HepG2 (cell line): ENCODE measurements at regions not wholly inside any gene's neighbourhood (a gene's known extent, or its start where the extent isn't known, plus 50 kb on each side); places are given as distances from the start of the nearest gene placed in this dataset.

Experiments used
- ATAC-seq: fragments of 200-7000 bp; cut with Tn5 transposase; 3 replicates; pipeline ENCODE4 v1.9.1; 2020; ENCODE audit warnings: mild to moderate bottlenecking, moderate library complexity
- BruUV-seq: library from RNA; stranded (reverse); fragments of 400-500 nt; replicated peaks from 2 replicates; lab custom pipeline; 2021; lab: Mats Ljungman, UMichigan
- CTCF ChIA-PET: fragments of 300-600 bp; formaldehyde crosslinking; extraction: SDS; loops from one replicate; lab custom pipeline; 2021; ENCODE audit warnings: low total read pairs, inconsistent platforms, low intra/inter-chr PET ratio; lab: Yijun Ruan, JAX
- POLR2A ChIA-PET: fragments of 350-600 bp; sonication (Branson Sonifier 250); formaldehyde crosslinking; loops from one replicate; lab custom pipeline; 2020; ENCODE audit warnings: antibody characterized with exemption, inconsistent platforms; lab: Yijun Ruan, JAX
- DNase-seq: peaks from one replicate; pipeline ENCODE4 v3.0.0-alpha.2; 2015; ENCODE audit warnings: low spot score
- FAIRE-seq: peaks from 3 replicates; lab custom pipeline; 2011; peaks lifted over from hg19 to GRCh38; lab: Jason Lieb, UNC
- H2AFZ ChIP-seq: one replicate; pipeline ENCODE4 v1.6.1; 2011; ENCODE audit warnings: low read length, inconsistent platforms
- H3K27ac ChIP-seq: fragments of 300-600 bp; 3 replicates; pipeline ENCODE4 v1.8.0; 2011; ENCODE audit warnings: mixed run types, mild to moderate bottlenecking, mixed read lengths, low read length, inconsistent platforms; ENCODE audit not compliant: insufficient read depth; ENCODE audit errors: extremely low read length
- H3K27me3 ChIP-seq, 2 experiments: fragments of 200-600 bp in 1 of 2; 2 replicates in 1 of 2; 3 replicates in 1 of 2; pipeline versions ENCODE4 v1.6.0 to v1.8.0; 2011; ENCODE audit warnings: low read length in 2 of 2, mild to moderate bottlenecking in 2 of 2, moderate library complexity in 2 of 2, inconsistent platforms in 1 of 2; ENCODE audit not compliant: insufficient read depth in 2 of 2, control insufficient read depth in 1 of 2
- H3K36me3 ChIP-seq, 2 experiments: fragments of 200-600 bp in 1 of 2; replicated peaks in 1 of 2; 2 replicates in 1 of 2; 3 replicates in 1 of 2; pipeline versions ENCODE4 v1.5.1 to v1.8.0; 2011; ENCODE audit warnings: low read length in 2 of 2, inconsistent platforms in 1 of 2; ENCODE audit not compliant: insufficient read depth in 2 of 2, control insufficient read depth in 1 of 2
- H3K4me1 ChIP-seq: 2 replicates; pipeline ENCODE4 v1.5.1; 2012; ENCODE audit warnings: low read length, inconsistent platforms; ENCODE audit not compliant: insufficient read depth
- H3K4me2 ChIP-seq: 2 replicates; pipeline ENCODE4 v1.6.0; 2011; ENCODE audit warnings: low read depth, low read length, inconsistent platforms
- H3K4me3 ChIP-seq, 3 experiments: fragments of 200-600 bp in 1 of 3; sonication (generic), shearing (Covaris generic) in 1 of 3; replicated peaks in 1 of 3; 2 replicates each; pipeline ENCODE4 v1.5.1; 2011 to 2016; ENCODE audit warnings: low read length in 3 of 3, inconsistent platforms in 2 of 3, low read depth in 2 of 3, mild to moderate bottlenecking in 2 of 3, control low read depth in 1 of 3, mixed read lengths in 1 of 3; ENCODE audit not compliant: insufficient read depth in 1 of 3
- H3K79me2 ChIP-seq: one replicate; pipeline ENCODE4 v1.6.1; 2011; ENCODE audit warnings: low read length, inconsistent platforms; ENCODE audit not compliant: insufficient read depth
- H3K9ac ChIP-seq: 2 replicates; pipeline ENCODE4 v1.6.0; 2011; ENCODE audit warnings: mild to moderate bottlenecking, low read depth, low read length, inconsistent platforms; ENCODE audit not compliant: insufficient read depth
- H3K9me3 ChIP-seq: 2 replicates; pipeline ENCODE4 v1.5.1; 2012; ENCODE audit warnings: mild to moderate bottlenecking, low read length
- H4K20me1 ChIP-seq: 2 replicates; pipeline ENCODE4 v1.6.0; 2011; ENCODE audit warnings: inconsistent platforms, mild to moderate bottlenecking, low read length, moderate library complexity; ENCODE audit not compliant: insufficient read depth
- DMAP1 ChIP-seq: IDR thresholded peaks from 2 replicates; pipeline ENCODE4 v1.6.1; 2016
- GABPA ChIP-seq, 2 experiments: IDR thresholded peaks; 2 replicates each; pipeline ENCODE4 v1.6.1; 2011 to 2016; ENCODE audit warnings: low read depth in 2 of 2, low read length in 1 of 2, missing biosample characterization in 1 of 2, missing genetic modification characterization in 1 of 2
- HCFC1 ChIP-seq: fragments of 150-350 bp; IDR thresholded peaks from 2 replicates; pipeline ENCODE4 v1.6.1; 2014; ENCODE audit warnings: low read depth, low read length
- PCBP1 ChIP-seq: fragments of 200-400 bp; formaldehyde crosslinking; IDR thresholded peaks from 2 replicates; pipeline ENCODE4 v1.6.1; 2017; ENCODE audit warnings: mild to moderate bottlenecking, low read depth, low read length, borderline replicate concordance
- ZBTB8A ChIP-seq: sonication (generic); formaldehyde crosslinking; IDR thresholded peaks from 2 replicates; pipeline ENCODE4 v1.4.0; 2020; ENCODE audit warnings: mild to moderate bottlenecking, low read depth, missing genetic modification reagents, borderline replicate concordance
- ZNF331 ChIP-seq: sonication (generic); formaldehyde crosslinking; IDR thresholded peaks from 2 replicates; pipeline ENCODE4 v1.4.0; 2020; ENCODE audit warnings: missing genetic modification reagents
- ZNF557 ChIP-seq: sonication (generic); formaldehyde crosslinking; IDR thresholded peaks from 2 replicates; pipeline ENCODE4 v1.4.0; 2020; ENCODE audit warnings: missing genetic modification reagents
- ZNF761 ChIP-seq: sonication (generic); formaldehyde crosslinking; conservative IDR thresholded peaks from 2 replicates; pipeline ENCODE4 v1.4.0; 2020; ENCODE audit warnings: mild to moderate bottlenecking, missing genetic modification reagents
- WGBS: methylation state at CpG from one replicate; pipeline ENCODE4 v1.1.6; 2017; ENCODE audit warnings: low lambda C conversion rate; 5-methylcytosine and 5-hydroxymethylcytosine counted together
- in situ Hi-C: cut with HindIII; loops from 2 replicates; pipeline ENCODE4 v1.10.0; 2017; ENCODE audit warnings: low pct_unique_long_range_greater_than_20kb; ENCODE audit not compliant: extremely low pct_ligation_motif_present
- intact Hi-C: fragments of 100-400 bp; cut with micrococcal nuclease; formaldehyde crosslinking; loops from one replicate; pipeline ENCODE4 v1.10.0; 2022; ENCODE audit not compliant: unreplicated experiment
- TF ChIP-seq, protein P1 (sequence below): IDR thresholded peaks from 2 replicates; pipeline ENCODE4 v1.6.1; 2012; ENCODE audit warnings: low read depth, low read length, improper control_type of control experiment
- TF ChIP-seq, protein P2 (sequence below): sonication (generic); formaldehyde crosslinking; IDR thresholded peaks from 2 replicates; pipeline ENCODE4 v1.9.0; 2022; ENCODE audit warnings: low read depth, missing genetic modification reagents
- TF ChIP-seq, protein P3 (sequence below): IDR thresholded peaks from 2 replicates; pipeline ENCODE4 v1.6.1; 2016; ENCODE audit warnings: mild to moderate bottlenecking

DNA sequence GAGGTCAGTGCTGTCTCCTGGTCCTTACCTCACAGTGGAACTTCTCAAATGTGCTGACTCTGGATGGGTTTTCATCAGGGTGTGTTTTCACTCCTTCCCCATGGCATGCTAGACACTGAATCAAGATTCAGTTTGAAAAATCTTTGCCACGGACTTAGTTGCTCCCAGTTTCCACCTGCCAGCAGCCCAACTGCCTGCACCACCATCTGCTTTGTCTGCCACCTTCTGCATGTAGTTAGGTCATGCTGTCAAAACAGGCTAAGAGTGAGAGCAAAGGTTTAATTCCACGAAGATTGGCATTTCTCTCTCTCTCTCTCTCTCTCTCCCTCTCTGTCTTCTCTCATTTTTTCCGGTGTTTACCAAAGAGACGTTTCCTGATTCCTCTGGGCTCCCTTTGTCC, 258.0 kb upstream of the EDNRA start:
- H3K4me2 ChIP-seq: no peak overlapping the region
- H3K4me3 ChIP-seq: no peak overlapping the region
- no peak overlapping the region for H3K27ac ChIP-seq
- no peaks in the 10 kb centered on the region for H3K9me3 ChIP-seq
- TF ChIP-seq, protein P1, sequence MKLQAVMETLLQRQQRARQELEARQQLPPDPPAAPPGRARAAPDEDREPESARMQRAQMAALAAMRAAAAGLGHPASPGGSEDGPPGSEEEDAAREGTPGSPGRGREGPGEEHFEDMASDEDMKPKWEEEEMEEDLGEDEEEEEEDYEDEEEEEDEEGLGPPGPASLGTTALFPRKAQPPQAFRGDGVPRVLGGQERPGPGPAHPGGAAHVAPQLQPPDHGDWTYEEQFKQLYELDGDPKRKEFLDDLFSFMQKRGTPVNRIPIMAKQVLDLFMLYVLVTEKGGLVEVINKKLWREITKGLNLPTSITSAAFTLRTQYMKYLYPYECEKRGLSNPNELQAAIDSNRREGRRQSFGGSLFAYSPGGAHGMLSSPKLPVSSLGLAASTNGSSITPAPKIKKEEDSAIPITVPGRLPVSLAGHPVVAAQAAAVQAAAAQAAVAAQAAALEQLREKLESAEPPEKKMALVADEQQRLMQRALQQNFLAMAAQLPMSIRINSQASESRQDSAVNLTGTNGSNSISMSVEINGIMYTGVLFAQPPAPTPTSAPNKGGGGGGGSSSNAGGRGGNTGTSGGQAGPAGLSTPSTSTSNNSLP: no peak
- TF ChIP-seq, protein P2, sequence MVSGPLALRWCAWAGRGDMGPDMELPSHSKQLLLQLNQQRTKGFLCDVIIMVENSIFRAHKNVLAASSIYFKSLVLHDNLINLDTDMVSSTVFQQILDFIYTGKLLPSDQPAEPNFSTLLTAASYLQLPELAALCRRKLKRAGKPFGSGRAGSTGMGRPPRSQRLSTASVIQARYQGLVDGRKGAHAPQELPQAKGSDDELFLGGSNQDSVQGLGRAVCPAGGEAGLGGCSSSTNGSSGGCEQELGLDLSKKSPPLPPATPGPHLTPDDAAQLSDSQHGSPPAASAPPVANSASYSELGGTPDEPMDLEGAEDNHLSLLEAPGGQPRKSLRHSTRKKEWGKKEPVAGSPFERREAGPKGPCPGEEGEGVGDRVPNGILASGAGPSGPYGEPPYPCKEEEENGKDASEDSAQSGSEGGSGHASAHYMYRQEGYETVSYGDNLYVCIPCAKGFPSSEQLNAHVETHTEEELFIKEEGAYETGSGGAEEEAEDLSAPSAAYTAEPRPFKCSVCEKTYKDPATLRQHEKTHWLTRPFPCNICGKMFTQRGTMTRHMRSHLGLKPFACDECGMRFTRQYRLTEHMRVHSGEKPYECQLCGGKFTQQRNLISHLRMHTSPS (CRISPR knock-in tag): no peak
- TF ChIP-seq ZNF761 (CRISPR knock-in tag) (no peak), GABPA (IDR thresholded peaks at IDR 0.05; ENCODE audit: low read depth, low read length) (no peak), GABPA (CRISPR knock-in tag; IDR thresholded peaks at IDR 0.05; ENCODE audit: low read depth) (no peak), ZNF557 (CRISPR knock-in tag) (no peak), PCBP1 (no peak), HCFC1 (no peak), ZNF331 (CRISPR knock-in tag) (no peak), DMAP1 (CRISPR knock-in tag) (no peak), ZBTB8A (CRISPR knock-in tag) (no peak)
- TF ChIP-seq, protein P3, sequence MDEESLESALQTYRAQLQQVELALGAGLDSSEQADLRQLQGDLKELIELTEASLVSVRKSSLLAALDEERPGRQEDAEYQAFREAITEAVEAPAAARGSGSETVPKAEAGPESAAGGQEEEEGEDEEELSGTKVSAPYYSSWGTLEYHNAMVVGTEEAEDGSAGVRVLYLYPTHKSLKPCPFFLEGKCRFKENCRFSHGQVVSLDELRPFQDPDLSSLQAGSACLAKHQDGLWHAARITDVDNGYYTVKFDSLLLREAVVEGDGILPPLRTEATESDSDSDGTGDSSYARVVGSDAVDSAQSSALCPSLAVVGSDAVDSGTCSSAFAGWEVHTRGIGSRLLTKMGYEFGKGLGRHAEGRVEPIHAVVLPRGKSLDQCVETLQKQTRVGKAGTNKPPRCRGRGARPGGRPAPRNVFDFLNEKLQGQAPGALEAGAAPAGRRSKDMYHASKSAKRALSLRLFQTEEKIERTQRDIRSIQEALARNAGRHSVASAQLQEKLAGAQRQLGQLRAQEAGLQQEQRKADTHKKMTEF (CRISPR knock-in tag): no peak
- no peaks in the 10 kb centered on the region for H3K4me1 ChIP-seq
- H3K36me3 ChIP-seq: no peaks in the 10 kb centered on the region
- in situ Hi-C loops (no loop called here), intact Hi-C loops (no loop called here)
- H3K9ac ChIP-seq: no peak overlapping the region
- ChIA-PET CTCF (no interaction called here), POLR2A (no interaction called here)
- DNase-seq (no peak), FAIRE-seq (no peak), ATAC-seq (no peak)
- no TSS peak for BruUV-seq
- H2AFZ ChIP-seq: no peak overlapping the region
- H4K20me1 ChIP-seq: no peaks in the 10 kb centered on the region
- no peaks in the 10 kb centered on the region for H3K27me3 ChIP-seq
- H3K79me2 ChIP-seq: no peaks in the 10 kb centered on the region
- WGBS: 2% methylated on average over 4 of the region's 4 CpGs
